ENCODE measurements at regions not wholly inside any gene's neighbourhood (a gene's known extent, or its start where the extent isn't known, plus 50 kb on each side); places are given as distances from the start of the nearest gene placed in this dataset.
"Not testable (repeated sequence)": the region's sequence is repeated elsewhere in the genome, so short reads cannot be mapped to it uniquely, and the experiment has no call there.

DNA sequence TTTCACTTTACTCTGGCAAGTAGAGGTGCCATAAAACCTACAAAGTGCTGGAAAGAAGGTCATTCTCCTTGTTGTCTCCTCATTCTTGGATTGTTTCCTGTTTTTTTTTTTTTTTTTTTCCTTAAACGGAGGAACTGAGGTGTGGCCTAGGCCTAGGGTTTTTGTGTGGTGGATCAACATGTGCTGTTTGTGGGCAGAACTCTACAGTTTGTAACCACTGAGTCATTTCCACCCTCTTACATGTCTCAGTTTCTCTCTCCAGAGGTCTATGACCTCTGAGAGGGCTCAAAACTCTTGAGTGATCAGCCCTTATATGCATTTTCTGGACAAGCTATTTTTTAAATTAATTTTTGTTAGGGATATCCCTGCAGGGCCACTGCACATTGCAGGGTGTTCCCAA lies 296.0 kb downstream of the PPP1R3A start:
- DNase-seq (ENCODE audit: low spot score in 2 of 2) = no peak
- H3K36me3 Mint-ChIP-seq = no peaks in the 10 kb centered on the region
- H3K27ac Mint-ChIP-seq = no peak overlapping the region
- H3K9me3 Mint-ChIP-seq = peaks cover 12% of the 10 kb centered on the region
- H3K4me3 Mint-ChIP-seq = no peak overlapping the region
- ATAC-seq = no peak
- no peaks in the 10 kb centered on the region for H3K4me1 Mint-ChIP-seq

DNA sequence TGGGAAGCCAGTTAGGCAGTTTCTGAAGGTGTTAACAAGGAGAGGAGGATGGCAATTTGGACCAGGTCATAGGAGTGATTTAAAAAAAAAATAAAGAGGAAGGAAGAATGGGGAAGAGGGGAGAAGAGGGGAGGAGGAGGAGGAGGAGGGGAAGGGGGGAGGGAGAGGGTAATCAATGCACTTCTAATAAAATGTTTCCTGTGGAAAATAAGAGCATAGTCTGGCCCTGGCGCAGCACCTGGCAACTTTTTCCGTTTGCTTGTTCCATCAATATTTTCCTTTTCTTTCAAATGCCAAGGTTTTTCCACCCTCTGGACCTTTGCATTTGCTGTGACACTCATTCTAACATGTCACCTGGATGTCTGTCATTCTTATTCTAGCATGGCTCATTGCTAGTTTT lies 308.2 kb downstream of the PPP1R3A start:
- no peak overlapping the region for H3K27ac Mint-ChIP-seq
- H3K9me3 Mint-ChIP-seq = peaks cover 8% of the 10 kb centered on the region
- no peaks in the 10 kb centered on the region for H3K36me3 Mint-ChIP-seq
- no peak overlapping the region for H3K4me3 Mint-ChIP-seq
- no peak for DNase-seq (ENCODE audit: low spot score in 2 of 2)
- ATAC-seq = no peak
- H3K4me1 Mint-ChIP-seq = no peaks in the 10 kb centered on the region

DNA sequence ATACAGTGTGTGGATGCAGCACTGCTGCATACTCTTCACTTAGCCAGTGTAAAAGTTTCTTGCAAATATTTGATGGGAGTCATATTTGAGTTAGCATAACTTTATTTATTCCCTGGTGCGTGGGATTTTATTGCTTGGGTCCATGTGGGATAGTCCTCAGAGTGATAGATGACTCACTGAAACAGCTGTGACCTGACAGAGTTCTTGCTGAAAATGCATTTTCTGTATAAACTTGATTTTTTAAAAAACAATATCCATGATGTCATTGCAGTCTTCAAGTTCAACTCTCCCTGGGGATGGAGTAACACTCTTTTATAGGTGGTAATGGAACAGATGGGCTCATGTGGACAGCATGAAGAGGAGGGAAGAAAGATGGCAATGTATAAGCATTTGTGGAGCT lies 310.0 kb downstream of the PPP1R3A start:
- Mint-ChIP-seq H3K36me3 (no peaks in the 10 kb centered on the region), H3K4me1 (no peaks in the 10 kb centered on the region), H3K27ac (no peak overlapping the region), H3K4me3 (no peak overlapping the region), H3K9me3 (peaks cover 8% of the 10 kb centered on the region)
- no peak for DNase-seq (ENCODE audit: low spot score in 2 of 2)
- no peak for ATAC-seq

DNA sequence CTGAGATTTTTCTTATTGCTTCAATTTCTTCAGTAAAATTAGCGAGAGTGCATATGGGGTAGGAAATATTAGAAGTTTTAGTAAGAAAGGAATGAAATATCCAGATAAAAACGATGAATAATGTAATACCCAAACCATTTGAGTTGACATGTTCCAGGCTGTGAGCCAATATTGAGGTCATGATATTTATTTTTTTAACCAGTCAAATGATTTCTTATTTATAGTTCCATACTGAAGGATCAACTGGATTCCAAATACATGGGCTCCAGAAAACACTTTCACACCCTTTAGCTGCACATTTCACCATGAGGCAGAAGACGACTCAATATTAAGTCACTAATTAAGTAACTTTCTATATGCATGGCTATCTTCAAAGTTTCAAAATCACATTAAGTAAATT lies 312.5 kb downstream of the PPP1R3A start:
- Mint-ChIP-seq H3K27ac (no peak overlapping the region), H3K4me3 (no peak overlapping the region), H3K9me3 (peaks cover 5% of the 10 kb centered on the region), H3K4me1 (no peaks in the 10 kb centered on the region), H3K36me3 (no peaks in the 10 kb centered on the region)
- DNase-seq (ENCODE audit: low spot score in 2 of 2) = no peak
- no peak for ATAC-seq

DNA sequence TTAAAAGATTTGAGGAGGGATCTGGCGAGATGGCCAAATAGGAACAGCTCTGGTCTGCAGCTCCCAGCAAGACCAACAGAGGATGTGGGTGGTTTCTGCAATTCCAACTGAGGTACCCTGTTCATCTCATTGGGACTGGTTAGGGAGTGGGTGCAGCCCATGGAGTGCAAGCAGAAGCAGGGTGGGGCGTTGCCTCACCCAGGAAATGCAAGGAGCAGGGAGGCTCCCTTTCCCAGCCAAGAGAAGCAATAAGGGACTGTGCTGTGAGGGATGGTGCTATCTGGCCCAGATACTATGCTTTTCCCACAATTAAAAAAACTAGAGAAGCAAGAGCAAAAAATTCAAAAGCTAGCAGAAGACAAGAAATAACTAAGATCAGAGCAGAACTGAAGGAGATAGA lies 318.4 kb downstream of the PPP1R3A start:
- peaks cover 12% of the 10 kb centered on the region for H3K9me3 Mint-ChIP-seq
- H3K36me3 Mint-ChIP-seq; ATAC-seq; H3K27ac Mint-ChIP-seq; DNase-seq (ENCODE audit: low spot score in 2 of 2); H3K4me1 Mint-ChIP-seq; H3K4me3 Mint-ChIP-seq: not testable (repeated sequence)

DNA sequence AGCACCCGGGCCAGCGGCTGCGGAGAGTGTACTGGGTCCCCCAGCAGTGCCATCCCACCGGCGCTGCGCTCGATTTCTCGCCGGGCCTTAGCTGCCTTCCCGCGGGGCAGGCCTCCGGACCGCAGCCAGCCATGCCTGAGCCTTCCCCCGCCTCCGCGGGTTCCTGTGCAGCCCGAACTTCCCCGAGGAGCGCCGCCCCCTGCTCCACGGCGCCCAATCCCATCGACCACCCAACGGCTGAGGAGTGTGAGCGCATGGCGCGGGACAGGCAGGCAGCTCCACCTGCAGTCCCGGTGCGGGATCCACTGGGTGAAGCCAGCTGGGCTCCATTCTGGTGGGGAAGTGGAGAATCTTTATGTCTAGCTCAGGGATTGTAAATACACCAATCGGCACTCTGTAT lies 325.4 kb downstream of the PPP1R3A start:
- not testable (repeated sequence) for H3K4me1 Mint-ChIP-seq; ATAC-seq; H3K36me3 Mint-ChIP-seq; H3K4me3 Mint-ChIP-seq; H3K9me3 Mint-ChIP-seq; DNase-seq (ENCODE audit: low spot score in 2 of 2); H3K27ac Mint-ChIP-seq

DNA sequence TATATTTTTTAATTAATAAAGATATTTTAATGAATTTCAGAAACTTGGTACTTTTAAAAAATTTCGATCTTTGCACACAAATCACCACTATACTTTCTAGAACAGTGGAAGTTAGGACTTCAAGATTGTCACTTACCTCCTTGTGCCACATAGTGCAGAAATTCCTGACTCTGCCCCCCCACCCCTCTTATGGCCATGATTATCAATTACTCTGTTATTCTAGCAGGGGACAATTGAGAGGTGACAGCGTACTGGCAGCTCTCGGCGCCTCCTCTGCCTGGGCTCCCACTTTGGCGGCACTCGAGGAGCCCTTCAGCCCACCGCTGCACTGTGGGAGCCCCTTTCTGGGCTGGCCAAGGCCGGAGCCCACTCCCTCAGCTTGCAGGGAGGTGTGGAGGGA lies 325.9 kb downstream of the PPP1R3A start:
- H3K4me1 Mint-ChIP-seq; ATAC-seq; DNase-seq (ENCODE audit: low spot score in 2 of 2); H3K27ac Mint-ChIP-seq; H3K36me3 Mint-ChIP-seq; H3K9me3 Mint-ChIP-seq; H3K4me3 Mint-ChIP-seq: not testable (repeated sequence)

DNA sequence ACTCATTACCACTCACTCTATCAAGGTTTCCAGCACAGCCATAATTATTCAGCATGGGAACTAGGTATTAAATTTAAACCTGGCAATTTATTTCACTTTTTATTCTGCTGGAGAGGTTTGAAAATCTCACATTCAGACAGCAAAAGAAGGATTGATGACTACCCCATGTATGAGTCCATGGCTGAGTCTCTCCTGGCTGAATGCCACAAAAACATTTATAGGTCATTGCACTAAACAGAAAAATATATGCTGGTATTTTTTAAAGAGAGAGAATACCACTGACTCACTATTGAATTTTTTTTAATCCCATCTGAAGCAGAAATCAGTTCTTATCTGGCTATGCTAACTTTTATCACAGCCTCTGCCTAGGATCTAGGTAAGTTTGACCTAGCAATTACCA lies 336.3 kb downstream of the PPP1R3A start:
- DNase-seq (ENCODE audit: low spot score in 2 of 2) (no peak), ATAC-seq (no peak)
- no peaks in the 10 kb centered on the region for H3K36me3 Mint-ChIP-seq
- H3K27ac Mint-ChIP-seq = no peak overlapping the region
- no peaks in the 10 kb centered on the region for H3K4me1 Mint-ChIP-seq
- no peak overlapping the region for H3K4me3 Mint-ChIP-seq
- H3K9me3 Mint-ChIP-seq = peaks cover 5% of the 10 kb centered on the region

DNA sequence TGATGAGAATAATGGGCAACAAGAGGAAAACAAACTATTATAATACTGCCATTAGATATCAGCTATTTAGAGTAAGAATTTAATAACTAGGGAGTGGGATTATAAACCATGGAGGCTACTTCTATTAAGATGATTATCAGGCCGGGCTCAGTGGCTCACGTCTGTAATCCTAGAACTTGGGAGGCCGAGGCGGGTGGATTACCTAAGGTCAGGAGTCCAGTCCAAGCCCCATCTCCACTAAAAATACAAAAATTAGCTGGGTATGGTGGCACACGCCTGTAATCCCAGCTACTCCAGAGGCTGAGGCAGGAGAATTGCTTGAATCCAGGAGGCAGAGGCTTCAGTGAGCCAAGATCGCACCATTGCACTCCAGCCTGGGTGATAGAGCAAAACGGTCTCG lies 355.6 kb downstream of the PPP1R3A start:
- not testable (repeated sequence) for H3K4me1 Mint-ChIP-seq; DNase-seq (ENCODE audit: low spot score in 2 of 2); H3K4me3 Mint-ChIP-seq; ATAC-seq; H3K36me3 Mint-ChIP-seq; H3K9me3 Mint-ChIP-seq; H3K27ac Mint-ChIP-seq

DNA sequence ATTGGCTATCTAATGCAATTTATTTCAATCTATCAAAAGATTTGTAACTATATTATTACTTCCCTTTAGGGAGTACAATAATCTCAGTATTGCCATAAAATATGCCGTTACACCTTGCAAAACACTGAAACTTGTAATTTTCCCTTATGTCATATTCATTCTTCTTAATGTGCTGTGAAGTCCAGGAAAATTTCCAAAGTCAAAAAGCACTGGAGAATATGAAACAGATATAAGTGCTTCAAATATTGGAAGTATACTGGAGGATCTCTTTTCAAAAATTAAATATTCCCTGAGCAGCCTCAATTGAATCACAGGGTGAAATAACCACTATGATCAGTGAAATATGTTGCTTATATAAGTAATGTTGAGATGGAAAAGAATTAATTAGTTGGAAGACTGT lies 356.0 kb downstream of the PPP1R3A start:
- Mint-ChIP-seq H3K4me1 (no peaks in the 10 kb centered on the region), H3K9me3 (peaks cover 2% of the 10 kb centered on the region), H3K36me3 (no peaks in the 10 kb centered on the region), H3K4me3 (no peak overlapping the region), H3K27ac (no peak overlapping the region)
- DNase-seq (ENCODE audit: low spot score in 2 of 2) = no peak
- no peak for ATAC-seq

DNA sequence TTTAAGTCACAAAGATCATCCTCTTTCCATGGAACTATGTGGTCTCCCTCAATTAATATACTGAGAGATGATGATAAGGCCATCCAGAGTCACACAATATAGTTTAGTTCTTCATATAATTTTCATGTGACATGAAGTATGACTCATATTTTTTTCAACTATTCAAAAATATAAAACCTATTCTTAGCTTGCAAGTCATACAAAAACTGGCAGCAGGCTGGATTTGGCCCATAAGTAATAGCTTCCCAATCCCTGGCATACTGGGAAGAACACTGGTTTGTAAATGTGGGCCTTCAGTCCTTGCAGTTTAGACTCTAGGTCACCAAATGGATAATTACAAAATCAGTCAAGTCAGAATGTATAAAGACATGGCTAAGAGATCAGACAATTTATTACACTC lies 356.6 kb downstream of the PPP1R3A start:
- H3K4me1 Mint-ChIP-seq = no peaks in the 10 kb centered on the region
- DNase-seq (ENCODE audit: low spot score in 2 of 2) (no peak), ATAC-seq (no peak)
- no peak overlapping the region for H3K27ac Mint-ChIP-seq
- H3K9me3 Mint-ChIP-seq = peaks cover 2% of the 10 kb centered on the region
- no peaks in the 10 kb centered on the region for H3K36me3 Mint-ChIP-seq
- no peak overlapping the region for H3K4me3 Mint-ChIP-seq

DNA sequence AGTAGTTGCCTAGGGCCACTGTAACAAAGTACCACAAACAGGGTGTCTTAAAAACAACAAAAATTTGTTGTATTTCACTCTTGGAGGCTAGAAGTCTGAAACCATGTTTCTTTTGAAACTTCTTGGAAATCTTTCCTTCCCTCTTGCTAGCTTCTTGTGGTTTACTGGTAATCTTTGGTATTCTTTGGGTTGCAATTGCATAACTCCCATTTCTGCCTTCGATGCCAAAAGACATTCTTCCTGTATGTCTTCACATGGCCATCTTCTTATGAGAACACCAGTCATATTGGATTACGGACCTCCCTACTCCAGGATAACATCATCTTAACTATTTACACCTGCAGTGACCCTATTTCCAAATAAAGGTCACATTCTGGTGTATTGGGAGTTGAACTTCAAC lies 357.4 kb downstream of the PPP1R3A start:
- H3K36me3 Mint-ChIP-seq = no peaks in the 10 kb centered on the region
- peaks cover 2% of the 10 kb centered on the region for H3K9me3 Mint-ChIP-seq
- no peak overlapping the region for H3K4me3 Mint-ChIP-seq
- H3K27ac Mint-ChIP-seq = no peak overlapping the region
- DNase-seq (ENCODE audit: low spot score in 2 of 2) = no peak
- no peaks in the 10 kb centered on the region for H3K4me1 Mint-ChIP-seq
- no peak for ATAC-seq

DNA sequence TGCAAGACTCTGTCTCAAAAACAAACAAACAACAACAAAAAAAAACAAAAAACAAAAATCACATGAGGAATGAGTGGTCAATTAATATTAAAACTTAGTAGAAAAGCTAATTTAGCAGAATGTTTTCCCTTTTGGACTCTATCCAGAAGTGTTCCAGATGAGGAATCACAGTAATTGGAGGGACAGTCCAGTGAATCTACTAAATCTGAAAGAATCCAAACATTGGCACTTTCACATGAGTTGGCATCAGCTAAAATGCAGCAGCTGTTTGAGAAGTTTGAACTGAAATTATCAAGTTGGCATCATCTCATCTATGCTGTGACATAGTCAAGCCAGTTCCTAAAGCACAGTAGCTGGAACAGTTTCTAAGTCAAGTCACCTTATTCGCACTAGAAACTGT lies 367.8 kb downstream of the PPP1R3A start:
- ATAC-seq (no peak), DNase-seq (ENCODE audit: low spot score in 2 of 2) (no peak)
- Mint-ChIP-seq H3K36me3 (no peaks in the 10 kb centered on the region), H3K9me3 (peaks cover 4% of the 10 kb centered on the region), H3K4me3 (no peak overlapping the region), H3K4me1 (no peaks in the 10 kb centered on the region), H3K27ac (no peak overlapping the region)

DNA sequence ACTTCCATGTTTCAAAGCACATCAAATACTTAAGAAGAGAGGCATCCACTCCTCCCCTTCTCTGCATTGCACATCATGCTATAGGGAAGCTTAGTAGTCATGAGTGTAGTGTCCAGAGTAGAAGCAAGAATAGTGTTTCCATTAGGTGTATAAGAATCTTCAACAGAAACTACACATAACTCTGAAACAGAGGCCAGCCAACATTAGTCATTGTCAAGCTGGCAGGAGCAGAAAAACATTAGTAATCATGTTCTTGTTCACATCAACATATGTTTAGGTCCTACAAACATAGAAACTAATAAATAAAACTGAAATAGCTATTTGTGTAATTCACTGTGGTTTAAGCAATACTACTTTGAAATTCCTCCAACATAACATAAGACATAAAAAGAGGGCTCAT lies 370.2 kb downstream of the PPP1R3A start:
- ATAC-seq (no peak), DNase-seq (ENCODE audit: low spot score in 2 of 2) (no peak)
- Mint-ChIP-seq H3K27ac (no peak overlapping the region), H3K4me1 (no peaks in the 10 kb centered on the region), H3K36me3 (no peaks in the 10 kb centered on the region), H3K9me3 (peaks cover 4% of the 10 kb centered on the region), H3K4me3 (no peak overlapping the region)

DNA sequence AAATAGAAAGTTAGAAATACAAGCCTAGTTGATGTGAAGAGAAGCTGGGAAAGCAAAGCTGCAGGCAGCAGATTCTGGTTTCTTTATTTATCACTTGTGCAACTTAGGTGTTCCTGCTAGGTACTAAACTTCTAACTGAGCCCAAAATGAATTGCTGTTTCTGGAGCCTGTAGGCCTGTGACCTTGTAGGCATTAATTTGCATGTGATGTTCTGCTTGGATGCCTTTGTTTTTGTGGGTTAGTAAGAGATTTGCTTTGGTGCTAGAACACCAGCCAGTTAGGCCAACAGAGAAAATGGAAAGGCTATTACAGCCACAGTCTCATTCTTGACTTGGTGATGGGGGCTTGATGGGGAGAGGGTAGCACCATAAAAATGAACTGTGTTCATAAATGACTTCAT lies 370.7 kb downstream of the PPP1R3A start:
- ATAC-seq (no peak), DNase-seq (ENCODE audit: low spot score in 2 of 2) (no peak)
- peaks cover 4% of the 10 kb centered on the region for H3K9me3 Mint-ChIP-seq
- no peak overlapping the region for H3K27ac Mint-ChIP-seq
- no peaks in the 10 kb centered on the region for H3K36me3 Mint-ChIP-seq
- no peaks in the 10 kb centered on the region for H3K4me1 Mint-ChIP-seq
- no peak overlapping the region for H3K4me3 Mint-ChIP-seq

DNA sequence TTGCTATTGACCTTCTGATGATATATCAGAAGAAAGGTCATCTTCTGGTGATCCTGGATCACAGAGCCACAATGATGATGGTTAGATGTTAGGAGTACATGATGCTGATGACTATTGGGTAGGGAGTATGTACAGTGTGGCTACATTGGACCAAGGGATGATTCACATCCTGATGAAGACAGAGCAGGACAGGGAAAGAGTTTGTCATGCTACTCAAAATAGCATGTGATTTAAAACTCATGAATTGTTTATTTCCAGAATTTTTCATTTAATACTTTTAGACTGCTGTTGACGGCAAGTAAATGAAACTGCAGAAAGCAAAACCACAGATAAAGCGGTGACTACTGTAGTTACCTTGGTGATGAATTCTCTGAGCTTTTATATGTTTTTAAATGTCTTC lies 397.3 kb downstream of the PPP1R3A start:
- no peaks in the 10 kb centered on the region for H3K36me3 Mint-ChIP-seq
- no peak overlapping the region for H3K4me3 Mint-ChIP-seq
- H3K4me1 Mint-ChIP-seq = no peaks in the 10 kb centered on the region
- ATAC-seq (no peak), DNase-seq (ENCODE audit: low spot score in 2 of 2) (no peak)
- H3K9me3 Mint-ChIP-seq = peaks cover 13% of the 10 kb centered on the region
- no peak overlapping the region for H3K27ac Mint-ChIP-seq

DNA sequence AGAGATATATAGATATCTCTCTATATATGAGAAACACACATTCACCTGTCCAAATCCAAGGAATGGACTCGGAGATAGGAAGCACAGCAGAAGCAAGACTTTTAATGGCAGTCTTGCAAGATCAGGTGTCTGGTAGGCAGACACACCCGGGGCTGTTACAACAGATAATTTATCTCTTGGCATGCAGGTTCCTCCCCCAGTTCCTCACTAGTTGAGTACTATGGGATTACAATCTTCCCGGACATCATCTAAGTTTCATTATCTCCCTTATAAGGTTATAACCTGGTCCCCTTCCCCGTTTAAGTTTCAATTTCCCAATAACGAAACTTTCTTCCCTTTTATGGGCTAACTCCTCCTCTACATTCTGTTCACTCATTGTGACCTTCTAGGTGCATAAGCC lies 399.3 kb downstream of the PPP1R3A start:
- Mint-ChIP-seq H3K27ac (no peak overlapping the region), H3K4me3 (no peak overlapping the region), H3K4me1 (no peaks in the 10 kb centered on the region), H3K36me3 (no peaks in the 10 kb centered on the region), H3K9me3 (peaks cover 14% of the 10 kb centered on the region)
- DNase-seq (ENCODE audit: low spot score in 2 of 2) (no peak), ATAC-seq (no peak)
